ENCODE measurements at regions not wholly inside any gene's neighbourhood (a gene's known extent, or its start where the extent isn't known, plus 50 kb on each side); places are given as distances from the start of the nearest gene placed in this dataset.

GRCh38 chr6:148069256-148069655 lies 273.4 kb upstream of the SASH1 start:
- no peak for DNase-seq

GRCh38 chr6:148074291-148074690 lies 268.3 kb upstream of the SASH1 start:
- DNase-seq = no peak

- no peak for DNase-seq
These were observed 267.9 kb upstream of the SASH1 start for GRCh38 chr6:148074738-148075137.

GRCh38 chr6:148075352-148075751 lies 267.3 kb upstream of the SASH1 start:
- no peak for DNase-seq

GRCh38 chr6:148076051-148076450 lies 266.6 kb upstream of the SASH1 start:
- DNase-seq = no peak

- no peak for DNase-seq
These were observed 262.3 kb upstream of the SASH1 start for GRCh38 chr6:148080315-148080714.

- DNase-seq = no peak
These were observed 261.6 kb upstream of the SASH1 start for GRCh38 chr6:148081076-148081475.

GRCh38 chr6:148082044-148082443 lies 260.6 kb upstream of the SASH1 start:
- no peak for DNase-seq

- no peak for DNase-seq
These were observed 259.9 kb upstream of the SASH1 start for GRCh38 chr6:148082696-148083095.

- DNase-seq = no peak
These were observed 256.9 kb upstream of the SASH1 start for GRCh38 chr6:148085631-148086331.

- no peak for DNase-seq
These were observed 256.3 kb upstream of the SASH1 start for GRCh38 chr6:148086386-148086785.

GRCh38 chr6:148086843-148087242 lies 255.8 kb upstream of the SASH1 start:
- no peak for DNase-seq

- no peak for DNase-seq
These were observed 255.0 kb upstream of the SASH1 start for GRCh38 chr6:148087659-148088058.

- DNase-seq = no peak
These were observed 252.3 kb upstream of the SASH1 start for GRCh38 chr6:148090326-148090725.

- no peak for DNase-seq
These were observed 251.2 kb upstream of the SASH1 start for GRCh38 chr6:148091394-148091793.

- no peak for DNase-seq
These were observed 239.2 kb upstream of the SASH1 start for GRCh38 chr6:148103436-148103835.

- no peak for DNase-seq
These were observed 238.5 kb upstream of the SASH1 start for GRCh38 chr6:148104131-148104530.

GRCh38 chr6:148105695-148106094 lies 236.9 kb upstream of the SASH1 start:
- no peak for DNase-seq

GRCh38 chr6:148107911-148108310 lies 234.7 kb upstream of the SASH1 start:
- DNase-seq = no peak

GRCh38 chr6:148109732-148110131 lies 232.9 kb upstream of the SASH1 start:
- DNase-seq = no peak

- DNase-seq = no peak
These were observed 231.7 kb upstream of the SASH1 start for GRCh38 chr6:148110925-148111324.

- no peak for DNase-seq
These were observed 229.8 kb upstream of the SASH1 start for GRCh38 chr6:148112851-148113319.

- no peak for DNase-seq
These were observed 226.6 kb upstream of the SASH1 start for GRCh38 chr6:148116001-148116400.

GRCh38 chr6:148118244-148118643 lies 224.4 kb upstream of the SASH1 start:
- no peak for DNase-seq

- DNase-seq = no peak
These were observed 214.5 kb upstream of the SASH1 start for GRCh38 chr6:148128014-148128730.
